Fibroblast of lung (primary cell): ENCODE measurements at regions not wholly inside any gene's neighbourhood (a gene's known extent, or its start where the extent isn't known, plus 50 kb on each side); places are given as distances from the start of the nearest gene placed in this dataset.

Experiments used
- CTCF ChIP-seq, 2 donors: IDR thresholded peaks in 1 of 2; conservative IDR thresholded peaks in 1 of 2; 1 replicate in 1 of 2; 2 replicates in 1 of 2; pipeline ENCODE4 v1.5.1; 2011 to 2012; ENCODE audit warnings: low read length in 2 of 2, control low read depth in 1 of 2, inconsistent platforms in 1 of 2, low read depth in 1 of 2, mild to moderate bottlenecking in 1 of 2
- EZH2 ChIP-seq: IDR thresholded peaks from 2 replicates; pipeline ENCODE4 v1.5.1; 2012; ENCODE audit warnings: low read length, control low read depth, mild to moderate bottlenecking; ENCODE audit errors: missing control alignments

- no peak for TF ChIP-seq CTCF (conservative IDR thresholded peaks at IDR 0.05 in 1 of 2, IDR thresholded peaks at IDR 0.05 in 1 of 2; ENCODE audit: low read depth in 1 of 2, low read length in 2 of 2)
- TF ChIP-seq EZH2 = no peak
Observed at GRCh38 chr10:130776724-130777123, 534.8 kb downstream of the TCERG1L start.
